Left lung (tissue), 4 donors: ENCODE measurements at regions not wholly inside any gene's neighbourhood (a gene's known extent, or its start where the extent isn't known, plus 50 kb on each side); places are given as distances from the start of the nearest gene placed in this dataset.

ENCODE experiments used
- ATAC-seq: fragments of 200-7000 bp; cut with Tn5 transposase; one replicate; pipeline ENCODE4 v1.9.1; 2020; ENCODE audit warnings: moderate library complexity
- DNase-seq, 4 donors: peaks; one replicate each; pipeline ENCODE4 v3.0.0-alpha.2; 2013 to 2020
- H3K27ac ChIP-seq, 2 donors: fragments of 200-600 bp; sonication (generic) in 1 of 2; one replicate each; pipeline versions ENCODE4 v1.5.0 to v1.8.0; 2020 to 2021
- H3K27me3 ChIP-seq, 2 donors: fragments of 200-600 bp; sonication (generic) in 1 of 2; one replicate each; pipeline versions ENCODE4 v1.5.0 to v1.8.0; 2020 to 2021
- H3K36me3 ChIP-seq, 2 donors: fragments of 200-600 bp; sonication (generic) in 1 of 2; one replicate each; pipeline versions ENCODE4 v1.5.0 to v1.8.0; 2020 to 2021
- H3K4me1 ChIP-seq, 2 donors: fragments of 200-600 bp; one replicate each; pipeline ENCODE4 v1.8.0; 2021
- H3K4me3 ChIP-seq, 2 donors: fragments of 200-600 bp; sonication (generic) in 1 of 2; one replicate each; pipeline versions ENCODE4 v1.5.0 to v1.8.0; 2020 to 2021; ENCODE audit warnings: mild to moderate bottlenecking in 1 of 2
- H3K9me3 ChIP-seq, 2 donors: fragments of 200-600 bp; sonication (generic) in 1 of 2; one replicate each; pipeline versions ENCODE4 v1.5.0 to v1.8.0; 2020 to 2021
- CTCF ChIP-seq, 2 donors: fragments of 200-600 bp; sonication (generic) in 1 of 2; IDR thresholded peaks; one replicate each; pipeline versions ENCODE4 v1.5.0 to v1.8.0; 2021; ENCODE audit warnings: antibody characterized with exemption in 2 of 2
- intact Hi-C, 2 donors: fragments of 100-400 bp; cut with DNase I; formaldehyde crosslinking; loops; one replicate each; pipeline versions ENCODE4 v1.11.2 to v1.14.2; 2022
- donor health status: DM: no; HTN: yes; CAD: no.
- donor health status: DM: no; HTN: no; CAD: no.

DNA sequence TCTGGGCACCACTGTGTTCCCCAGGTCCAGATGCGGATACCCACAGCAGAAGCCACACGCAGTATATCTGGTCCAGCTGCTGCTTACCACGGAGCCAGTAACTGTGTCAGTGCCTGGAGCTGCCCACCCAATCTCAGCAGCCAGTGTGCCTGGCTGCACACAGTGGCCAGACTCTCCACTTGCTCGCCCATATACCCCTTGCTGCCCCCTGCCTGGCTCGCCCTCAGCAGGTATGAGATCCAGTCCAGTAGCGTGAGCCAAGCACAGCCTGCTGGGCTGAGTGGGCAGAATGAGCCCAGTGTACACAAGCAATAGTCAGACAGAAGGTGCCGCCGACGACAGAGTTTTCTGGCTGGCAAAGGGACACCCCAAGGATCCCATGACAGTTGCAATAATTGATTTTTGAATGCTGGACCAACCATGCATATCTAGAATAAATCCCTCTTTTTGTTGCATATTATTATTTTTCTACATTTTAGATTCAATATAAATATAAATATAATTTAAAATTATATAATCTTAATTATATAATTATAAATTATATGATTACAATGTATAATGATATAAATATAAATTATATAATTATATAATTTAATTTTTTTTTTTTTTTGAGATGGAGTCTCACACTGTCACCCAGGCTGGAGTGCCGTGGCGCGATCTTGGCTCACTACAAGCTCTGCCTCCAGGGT is 918.8 kb upstream of the MIR17HG start:
- TF ChIP-seq CTCF (IDR thresholded peaks at IDR 0.05), result no peak
- intact Hi-C loops, result no loop called here
- Histone ChIP-seq H3K4me1 (no peaks in the 10 kb centered on the region), H3K27me3 (no peaks in the 10 kb centered on the region), H3K36me3 (no peaks in the 10 kb centered on the region), H3K27ac (no peak overlapping the region), H3K4me3 (no peak overlapping the region), H3K9me3 (no peaks in the 10 kb centered on the region)
- DNase-seq, result no peak
- no peak for ATAC-seq

DNA sequence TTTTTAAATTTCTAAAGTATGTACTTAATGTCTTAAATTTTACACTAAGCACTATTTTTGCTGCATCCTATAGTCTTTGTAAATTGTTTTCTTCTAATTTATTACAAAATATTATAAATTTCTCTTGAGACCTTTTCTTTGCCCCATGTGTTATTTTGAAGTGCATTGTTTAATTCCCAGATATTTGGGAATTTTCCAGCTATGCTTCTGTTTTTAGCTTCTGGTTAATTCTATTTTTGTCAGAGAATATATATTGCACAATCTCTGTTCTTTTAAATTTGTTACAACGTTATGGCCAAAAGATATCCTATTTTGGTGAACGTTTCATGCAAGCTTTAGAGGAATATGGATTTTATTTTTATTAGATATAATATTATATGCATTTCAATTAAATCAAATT is 917.4 kb upstream of the MIR17HG start:
- TF ChIP-seq CTCF (IDR thresholded peaks at IDR 0.05), result no peak
- H3K9me3 ChIP-seq, result no peaks in the 10 kb centered on the region
- ATAC-seq, result no peak

DNA sequence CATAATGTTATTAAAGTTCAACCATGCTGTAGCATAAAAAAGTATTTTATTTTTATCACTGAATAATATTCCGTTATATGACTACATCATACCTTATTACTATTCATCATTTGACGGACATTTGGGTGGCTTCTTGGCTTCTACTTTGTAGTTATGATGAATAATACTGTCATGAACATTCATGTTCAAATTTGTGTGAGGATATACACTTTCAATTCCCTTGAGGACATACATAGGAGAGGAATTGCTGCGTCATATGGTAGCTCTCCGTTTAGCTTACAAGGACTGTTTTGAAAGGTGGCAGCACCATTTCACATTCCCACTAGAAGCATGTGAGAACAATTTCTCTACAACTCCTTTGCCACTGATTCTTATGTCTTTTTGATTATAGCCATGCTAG is 910.8 kb upstream of the MIR17HG start:
- Histone ChIP-seq H3K4me1 (no peaks in the 10 kb centered on the region), H3K27ac (no peak overlapping the region), H3K4me3 (no peak overlapping the region), H3K9me3 (no peaks in the 10 kb centered on the region), H3K27me3 (no peaks in the 10 kb centered on the region), H3K36me3 (no peaks in the 10 kb centered on the region)
- intact Hi-C loops, result no loop called here
- DNase-seq (no peak), ATAC-seq (no peak)
- TF ChIP-seq CTCF (IDR thresholded peaks at IDR 0.05), result no peak

More for the DNA sequence above, 917.4 kb upstream of the MIR17HG start:
- no peaks in the 10 kb centered on the region for H3K36me3 ChIP-seq
- H3K4me3 ChIP-seq, result no peak overlapping the region
- intact Hi-C loops, result no loop called here
- no peak for DNase-seq
- H3K4me1 ChIP-seq, result no peaks in the 10 kb centered on the region
- H3K27me3 ChIP-seq, result no peaks in the 10 kb centered on the region
- H3K27ac ChIP-seq, result no peak overlapping the region

GRCh38 chr13:90438576-90438975 is 908.9 kb upstream of the MIR17HG start:
- Histone ChIP-seq H3K4me3 (no peak overlapping the region), H3K4me1 (no peaks in the 10 kb centered on the region), H3K9me3 (no peaks in the 10 kb centered on the region), H3K27me3 (no peaks in the 10 kb centered on the region), H3K36me3 (no peaks in the 10 kb centered on the region), H3K27ac (no peak overlapping the region)
- no peak for ATAC-seq
- TF ChIP-seq CTCF (IDR thresholded peaks at IDR 0.05), result no peak
- intact Hi-C loops, result no loop called here
- no peak for DNase-seq

GRCh38 chr13:90443268-90443667 is 904.2 kb upstream of the MIR17HG start:
- no peak for DNase-seq
- Histone ChIP-seq H3K4me3 (no peak overlapping the region), H3K27ac (no peak overlapping the region), H3K36me3 (no peaks in the 10 kb centered on the region), H3K4me1 (no peaks in the 10 kb centered on the region), H3K27me3 (no peaks in the 10 kb centered on the region), H3K9me3 (no peaks in the 10 kb centered on the region)
- TF ChIP-seq CTCF (IDR thresholded peaks at IDR 0.05), result no peak
- ATAC-seq, result no peak
- intact Hi-C loops, result no loop called here
